GM21529 (cell line): ENCODE measurements at regions not wholly inside any gene's neighbourhood (a gene's known extent, or its start where the extent isn't known, plus 50 kb on each side); places are given as distances from the start of the nearest gene placed in this dataset.
A peak's percentile ranks its signal among the peaks of the same experiment; 100 is the strongest.
"Not testable (repeated sequence)": the region's sequence is repeated elsewhere in the genome, so short reads cannot be mapped to it uniquely, and the experiment has no call there.

ENCODE experiments used
- ATAC-seq: cut with Tn5 transposase; IDR thresholded peaks from one replicate; pipeline ENCODE4 v1.9.1; 2021; ENCODE audit not compliant: unreplicated experiment

- ATAC-seq: no peak
These were observed 502.2 kb upstream of the LMCD1 start for GRCh38 chr3:7999384-7999783.

GRCh38 chr3:8001307-8001706, 500.3 kb upstream of the LMCD1 start:
- no peak for ATAC-seq

GRCh38 chr3:8001712-8002111, 499.9 kb upstream of the LMCD1 start:
- ATAC-seq: no peak

DNA sequence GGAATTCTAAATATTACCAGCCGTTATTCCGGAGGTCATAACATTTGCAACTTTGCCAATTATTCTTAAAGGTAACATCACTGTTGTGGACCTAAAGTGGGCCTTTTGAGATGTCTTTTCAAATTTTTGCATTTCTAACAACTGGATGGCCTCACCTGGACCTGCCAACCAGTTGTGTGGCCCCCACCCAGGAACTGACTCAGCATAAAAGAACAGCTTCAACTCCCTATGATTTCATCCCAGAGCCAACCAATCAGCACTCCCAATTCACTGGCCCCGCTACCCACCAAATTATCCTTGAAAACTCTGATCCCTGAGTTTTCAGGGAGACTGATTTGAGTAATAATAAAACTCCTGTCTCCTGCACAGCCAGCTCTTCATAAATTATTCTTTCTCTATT, 489.7 kb upstream of the LMCD1 start:
- ATAC-seq: no peak

DNA sequence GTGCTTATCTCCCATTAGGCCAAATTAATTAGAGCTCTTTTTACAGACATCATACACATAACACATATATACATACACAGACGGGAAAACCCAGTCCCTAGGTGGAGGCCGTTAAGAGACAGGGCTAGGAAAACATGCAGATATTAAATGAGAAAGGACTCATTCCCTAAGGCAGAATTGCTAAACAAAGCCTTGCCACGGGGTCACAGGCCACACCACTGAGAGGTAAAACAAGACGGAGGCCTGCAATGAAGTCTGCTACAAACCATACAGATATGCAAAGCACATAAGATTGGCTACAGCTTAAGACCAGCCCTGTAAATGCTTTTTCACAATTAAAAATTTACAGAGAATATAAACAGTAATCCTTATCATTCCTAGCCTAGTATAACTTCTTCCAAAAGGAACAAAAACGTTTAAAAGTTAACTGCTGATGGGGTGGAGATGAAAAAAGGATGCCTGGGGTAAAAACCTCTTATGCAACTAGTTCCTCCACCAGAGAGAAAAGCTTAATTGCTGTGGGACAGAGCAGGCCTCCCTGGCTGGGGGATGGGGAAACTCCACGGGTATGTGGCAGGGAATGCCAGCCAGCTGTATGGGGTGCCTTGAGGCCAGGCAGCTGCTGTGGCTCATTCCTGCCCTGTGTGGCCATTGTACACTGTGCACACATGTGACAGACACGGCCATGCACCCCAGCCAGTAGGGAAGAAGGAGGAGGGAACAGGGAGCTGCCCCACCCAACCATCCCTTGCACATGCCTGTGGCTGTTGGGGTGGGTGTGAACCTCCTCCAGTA, 481.4 kb upstream of the LMCD1 start:
- ATAC-seq: no peak

GRCh38 chr3:8027954-8028353, 473.7 kb upstream of the LMCD1 start:
- no peak for ATAC-seq

DNA sequence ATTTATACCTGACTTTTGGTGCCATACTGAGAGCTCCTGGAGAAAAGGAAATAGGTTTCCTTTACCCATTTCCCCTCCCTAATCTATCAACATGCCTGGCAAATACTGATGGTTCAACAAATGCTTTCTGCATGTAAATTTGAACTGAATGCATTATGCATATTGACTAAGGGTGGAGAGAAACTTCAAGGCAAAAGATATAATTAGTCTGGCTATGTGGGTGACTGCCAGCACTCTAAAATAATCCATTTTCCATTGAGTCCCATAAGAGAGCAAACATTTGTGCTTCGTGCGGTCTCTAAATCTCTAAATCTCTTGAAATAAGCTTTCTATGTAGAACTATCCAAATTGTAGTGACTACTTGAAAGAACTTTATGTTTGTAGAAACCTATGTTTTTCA, 451.3 kb upstream of the LMCD1 start:
- ATAC-seq: no peak

DNA sequence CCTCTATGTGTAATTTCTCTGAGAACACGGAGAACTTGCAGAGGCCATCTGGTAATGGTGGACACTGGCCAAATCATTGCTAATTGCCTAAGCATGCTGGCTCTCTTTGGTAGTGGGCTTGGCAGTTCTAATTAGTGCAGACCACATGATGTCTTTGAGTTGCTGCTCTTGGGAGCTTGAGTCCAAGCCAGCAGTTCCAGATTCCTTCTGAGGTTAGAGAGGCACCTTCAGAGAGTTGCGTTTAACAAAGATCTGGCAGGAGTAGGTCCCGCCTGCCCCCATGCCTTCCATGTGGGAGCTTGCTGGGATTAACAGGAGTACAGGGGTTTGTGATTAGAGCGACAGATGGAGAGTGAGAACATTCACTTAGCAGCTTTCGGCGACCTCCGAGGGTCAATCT, 449.0 kb upstream of the LMCD1 start:
- ATAC-seq: no peak

GRCh38 chr3:8068135-8068534, 433.5 kb upstream of the LMCD1 start:
- ATAC-seq: not testable (repeated sequence)

- no peak for ATAC-seq
These were observed 432.2 kb upstream of the LMCD1 start for GRCh38 chr3:8069471-8069870.

- ATAC-seq: no peak
These were observed 431.6 kb upstream of the LMCD1 start for GRCh38 chr3:8070011-8070410.

DNA sequence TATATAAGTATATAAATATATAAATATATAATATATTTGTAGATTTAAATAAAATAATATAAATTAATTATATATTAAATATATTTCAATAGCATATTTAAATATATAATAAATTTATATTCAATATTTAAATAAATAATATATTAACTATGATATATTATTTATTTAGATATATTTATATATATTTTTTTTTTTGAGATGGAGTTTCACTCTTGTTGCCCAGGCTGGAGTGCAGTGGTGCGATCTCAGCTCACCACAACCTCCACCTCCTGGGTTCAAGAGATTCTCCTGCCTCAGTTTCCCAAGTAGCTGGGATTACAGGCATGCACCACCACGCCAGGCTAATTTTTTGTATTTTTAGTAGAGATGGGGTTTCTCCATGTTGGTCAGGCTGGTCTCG, 426.9 kb upstream of the LMCD1 start:
- not testable (repeated sequence) for ATAC-seq

- no peak for ATAC-seq
These were observed 424.5 kb upstream of the LMCD1 start for GRCh38 chr3:8077126-8077525.

DNA sequence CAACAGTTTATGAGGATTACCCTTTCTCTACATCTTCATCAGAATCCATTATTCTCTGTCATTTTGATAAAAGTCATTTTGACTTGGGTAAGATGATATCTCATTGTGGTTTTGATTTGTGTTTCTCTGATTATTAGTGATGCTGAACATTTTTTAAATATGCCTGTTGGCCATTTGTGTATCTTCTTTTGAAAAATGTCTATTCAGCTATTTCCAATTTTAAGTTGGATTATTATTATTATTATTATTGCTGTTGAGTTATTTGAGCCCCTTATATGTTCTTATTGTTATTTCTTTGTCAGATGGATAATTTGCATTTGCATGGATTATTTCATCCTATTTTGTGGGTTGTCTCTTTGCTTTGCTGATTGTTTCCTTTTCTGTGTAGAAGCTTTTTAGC, 421.2 kb upstream of the LMCD1 start:
- ATAC-seq: no peak

DNA sequence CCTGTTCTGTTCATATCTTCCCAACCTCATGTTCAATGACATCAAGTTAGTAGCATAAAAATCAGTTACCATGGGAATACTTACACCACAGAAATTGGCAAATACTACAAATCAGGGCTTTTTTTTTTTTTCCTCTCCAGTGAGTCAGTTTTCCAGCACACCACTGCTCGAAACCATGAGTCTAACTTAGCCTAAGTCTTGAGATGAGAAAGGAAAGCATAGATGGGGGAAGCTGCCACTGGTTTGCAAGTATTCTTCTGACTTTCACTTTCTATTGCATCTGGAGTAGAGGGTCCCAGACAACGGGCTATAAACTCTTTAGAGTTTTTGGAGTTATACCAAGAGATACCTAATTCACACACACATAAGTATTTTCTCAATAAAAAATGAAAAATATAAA, 416.1 kb upstream of the LMCD1 start:
- no peak for ATAC-seq

DNA sequence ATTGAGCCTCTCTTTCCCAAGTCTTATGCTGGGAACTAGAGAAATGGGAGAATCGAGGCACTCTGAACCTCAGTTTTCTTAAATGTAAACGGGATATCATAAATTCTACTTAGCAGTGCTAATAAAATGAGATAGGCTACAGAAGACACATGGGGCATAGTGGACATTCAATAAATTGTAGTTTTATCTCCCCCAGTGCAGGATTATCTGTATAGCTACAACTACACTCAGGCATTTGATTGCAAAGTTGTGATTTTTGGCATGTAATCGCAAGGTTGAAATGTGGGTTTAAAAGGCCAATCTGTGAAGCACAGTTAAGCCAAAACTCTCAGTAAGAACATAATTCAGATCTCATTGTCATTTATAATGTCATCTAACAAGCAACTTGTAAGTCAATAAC, 413.7 kb upstream of the LMCD1 start:
- no peak for ATAC-seq

DNA sequence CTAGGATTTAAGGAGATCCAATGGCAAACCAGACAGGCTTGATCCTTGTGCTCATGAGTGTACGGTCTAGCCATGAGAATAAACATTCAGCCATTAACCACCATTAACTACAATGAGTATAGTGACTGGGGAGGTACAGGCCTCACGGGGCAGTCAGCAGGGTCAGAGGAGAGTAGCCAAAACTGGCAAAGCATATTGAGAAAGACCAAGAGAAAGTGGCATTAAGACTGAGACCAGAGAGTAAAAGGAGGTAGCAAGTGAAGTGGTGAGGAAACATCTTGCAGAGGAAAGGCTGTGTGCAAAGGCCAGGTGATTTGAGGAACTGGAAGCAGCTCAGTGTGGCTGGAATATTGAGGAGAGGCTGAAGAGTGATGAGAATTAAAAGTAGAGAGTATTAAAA, 407.2 kb upstream of the LMCD1 start:
- ATAC-seq: no peak

DNA sequence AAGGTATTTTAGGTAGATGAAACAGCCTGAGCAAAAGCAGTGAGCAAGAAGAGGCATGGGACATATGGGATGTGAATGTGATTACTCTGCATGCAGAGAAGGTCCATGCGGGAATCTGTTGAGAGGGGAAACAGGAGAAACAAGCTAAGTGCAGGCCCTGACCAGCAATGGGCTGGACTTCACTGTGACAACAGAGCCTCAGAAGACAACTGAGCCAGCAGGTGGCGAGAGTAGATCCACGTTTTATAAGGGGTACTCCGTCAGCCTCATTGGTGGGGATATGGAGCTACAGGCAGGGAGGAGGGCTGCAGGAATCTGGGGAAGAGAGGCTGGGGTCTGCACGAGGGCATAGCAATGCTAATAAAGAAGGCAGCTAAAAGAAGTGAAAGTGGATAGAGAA, 405.9 kb upstream of the LMCD1 start:
- ATAC-seq: no peak

GRCh38 chr3:8097690-8098089, 403.9 kb upstream of the LMCD1 start:
- no peak for ATAC-seq

DNA sequence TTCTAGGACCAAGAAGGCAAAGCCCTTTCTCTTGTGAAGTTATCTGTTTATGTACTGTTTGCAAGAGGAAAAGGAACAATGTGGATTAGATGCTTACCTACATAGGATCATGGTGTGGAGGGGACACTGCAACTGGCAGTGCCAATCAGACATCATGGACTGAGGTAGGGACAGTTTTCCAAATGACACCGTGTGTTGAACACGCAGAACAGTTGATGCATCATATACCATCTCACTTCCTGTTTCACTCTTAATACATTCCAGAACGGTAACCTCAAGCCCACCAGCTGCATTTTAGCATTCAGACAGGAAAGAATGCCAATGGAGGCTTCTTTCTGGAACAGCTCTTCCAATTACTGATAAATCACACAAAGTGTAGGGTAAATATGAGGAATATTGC, 397.7 kb upstream of the LMCD1 start:
- ATAC-seq: peak; percentile 59

GRCh38 chr3:8106921-8107320, 394.7 kb upstream of the LMCD1 start:
- ATAC-seq: no peak

GRCh38 chr3:8110966-8111798, 390.4 kb upstream of the LMCD1 start:
- ATAC-seq: peak; percentile 93
